ENCODE measurements at regions not wholly inside any gene's neighbourhood (a gene's known extent, or its start where the extent isn't known, plus 50 kb on each side); places are given as distances from the start of the nearest gene placed in this dataset.

DNA sequence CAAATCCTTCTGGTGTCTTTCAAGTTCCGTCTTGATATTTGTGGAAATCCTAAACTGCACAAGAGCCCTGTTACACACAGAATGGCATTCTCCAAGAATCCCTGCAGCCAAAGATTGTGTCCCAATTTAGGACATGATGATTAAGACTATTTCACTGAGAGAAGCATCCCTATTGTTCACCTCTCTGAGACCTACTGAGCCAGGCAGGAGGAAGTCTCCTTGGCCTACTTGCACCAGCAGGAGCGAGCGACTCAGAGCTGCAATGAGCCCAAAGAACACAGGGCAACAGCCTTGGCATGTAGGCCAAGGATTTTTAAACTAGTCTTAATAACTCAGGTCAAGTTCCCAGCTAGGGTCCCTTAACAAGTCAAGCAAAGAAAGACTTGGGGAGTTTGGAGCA lies 79.4 kb upstream of the RUNX1 start:
- DNase-seq (ENCODE audit: low read depth) = no peak

GRCh38 chr21:35127851-35128250 lies 78.7 kb upstream of the RUNX1 start:
- no peak for DNase-seq (ENCODE audit: low read depth)

DNA sequence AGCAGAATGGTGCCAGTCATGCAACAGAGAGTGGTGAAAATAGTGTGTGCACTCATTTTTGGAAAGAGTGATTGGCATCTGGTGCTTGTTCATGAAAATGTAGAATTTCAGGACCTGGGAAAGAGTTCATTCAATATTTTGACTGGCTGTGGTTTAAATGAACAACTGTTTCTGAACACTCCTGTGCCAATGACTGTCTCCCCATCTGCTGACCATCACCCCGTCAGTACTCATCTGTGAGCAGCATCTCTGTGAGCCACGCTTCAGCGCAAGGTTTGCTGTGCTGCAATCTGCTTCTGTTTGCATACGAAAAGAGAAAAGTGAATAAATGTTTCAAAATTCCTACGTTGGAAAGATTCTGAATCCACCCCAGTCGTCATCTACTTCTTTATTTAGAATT lies 77.9 kb upstream of the RUNX1 start:
- no peak for DNase-seq (ENCODE audit: low read depth)

DNA sequence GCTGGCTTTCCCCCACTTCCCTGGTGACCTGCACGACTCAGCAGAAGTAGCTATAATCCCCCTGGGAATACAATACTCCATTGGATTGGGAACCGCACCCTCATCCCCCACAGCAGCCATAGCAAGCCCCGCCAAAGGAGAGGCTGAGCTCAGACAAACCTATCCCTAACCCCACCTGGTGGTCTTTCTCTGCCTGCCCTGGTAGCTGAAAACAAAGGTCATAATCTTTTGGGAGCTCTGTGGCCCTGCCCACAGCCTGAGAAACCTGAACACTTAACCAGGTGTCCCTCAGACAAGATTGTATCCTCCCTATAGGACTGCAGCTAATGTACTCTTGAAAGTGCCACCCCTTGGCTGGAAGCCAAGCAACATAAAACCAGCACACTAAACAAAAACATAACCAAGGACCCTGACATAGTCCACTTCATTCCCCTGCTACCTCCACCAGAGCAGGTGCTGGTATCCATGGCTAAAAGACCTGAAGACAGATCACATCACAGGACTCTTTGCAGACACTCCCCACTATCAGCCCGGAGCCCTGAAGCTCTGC lies 71.6 kb upstream of the RUNX1 start:
- no peak for DNase-seq (ENCODE audit: low read depth)

- no peak for DNase-seq (ENCODE audit: low read depth)
Observed at GRCh38 chr21:35119501-35120047, 70.5 kb upstream of the RUNX1 start.

DNA sequence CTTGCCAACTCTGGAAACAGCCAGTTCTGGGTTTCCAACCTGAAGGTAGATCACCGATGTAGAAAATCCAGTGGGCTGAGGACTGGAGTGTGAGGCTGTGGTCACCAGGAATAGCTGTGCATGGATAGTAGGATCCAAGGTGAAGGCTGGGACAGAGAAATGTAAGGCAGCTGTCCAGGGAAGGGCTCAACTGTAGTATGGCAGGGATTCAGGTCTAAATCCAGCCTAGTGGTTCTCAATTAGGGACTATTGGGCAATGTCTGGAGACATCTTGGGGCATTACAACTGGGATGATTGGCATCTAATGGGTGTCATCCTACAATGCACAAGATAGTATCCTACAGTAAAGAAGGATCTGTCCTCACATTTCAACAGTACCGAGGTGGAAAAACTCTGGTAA lies 67.7 kb upstream of the RUNX1 start:
- DNase-seq (ENCODE audit: low read depth) = no peak

DNA sequence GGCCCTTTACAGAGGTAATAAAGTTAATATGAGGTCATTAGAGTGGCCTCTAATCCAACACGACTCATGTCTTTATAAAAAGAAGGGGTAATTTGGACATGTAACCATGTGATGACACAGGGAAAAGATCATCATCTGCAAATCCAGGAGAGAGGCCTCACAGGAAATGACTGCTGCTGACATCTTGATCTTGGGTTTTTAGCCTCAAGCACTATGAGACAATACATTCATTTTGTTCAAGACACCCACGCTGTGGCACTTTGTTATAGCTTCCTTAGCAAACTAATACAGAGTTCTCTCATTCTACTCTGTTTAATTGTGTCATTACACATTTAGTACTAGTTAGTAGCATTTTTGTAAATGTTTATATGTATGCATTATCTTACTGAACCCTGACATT lies 64.0 kb upstream of the RUNX1 start:
- no peak for DNase-seq (ENCODE audit: low read depth)

- DNase-seq (ENCODE audit: low read depth) = no peak
Observed at GRCh38 chr21:35111321-35111930, 62.3 kb upstream of the RUNX1 start.

DNA sequence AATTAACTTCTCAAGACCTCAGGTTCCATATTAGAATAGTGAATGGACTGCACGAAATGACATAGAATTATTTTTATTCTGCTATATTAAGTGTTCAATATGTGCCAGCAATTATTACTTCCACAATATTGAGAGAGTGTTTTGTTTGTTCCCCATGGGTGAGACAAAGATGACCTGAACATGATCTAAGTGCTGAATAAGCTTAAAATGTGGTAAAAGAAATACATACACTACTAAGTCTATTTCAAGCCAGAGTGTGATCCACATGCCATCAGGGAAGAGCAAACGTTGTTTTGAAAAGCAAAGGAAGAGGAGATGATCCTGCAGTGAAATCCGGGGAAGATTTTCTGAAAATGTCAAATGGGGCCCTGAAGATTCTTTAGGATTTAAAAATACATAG lies 59.8 kb upstream of the RUNX1 start:
- no peak for DNase-seq (ENCODE audit: low read depth)

DNA sequence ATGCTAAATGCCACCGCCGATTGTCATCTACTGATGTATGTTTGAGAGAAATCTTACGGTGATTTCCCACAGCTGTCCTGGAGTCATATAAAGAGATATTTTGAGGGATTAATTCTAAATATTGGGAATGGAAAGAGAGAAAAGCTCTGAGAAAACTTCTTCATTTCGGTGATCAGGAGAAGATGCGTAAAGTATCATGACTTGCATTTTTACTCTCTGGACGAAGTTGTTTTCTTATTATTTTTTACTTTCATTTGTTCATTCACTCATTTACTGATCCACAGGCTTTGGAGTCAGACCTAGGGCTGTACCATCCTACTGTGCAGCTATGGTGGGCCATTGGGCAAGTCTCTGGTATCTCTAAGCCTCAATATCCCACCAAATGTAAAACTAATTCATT lies 58.4 kb upstream of the RUNX1 start:
- no peak for DNase-seq (ENCODE audit: low read depth)

GRCh38 chr21:35106246-35106835 lies 57.2 kb upstream of the RUNX1 start:
- no peak for DNase-seq (ENCODE audit: low read depth)

GRCh38 chr21:35102488-35103371 lies 53.6 kb upstream of the RUNX1 start:
- DNase-seq (ENCODE audit: low read depth) = no peak

DNA sequence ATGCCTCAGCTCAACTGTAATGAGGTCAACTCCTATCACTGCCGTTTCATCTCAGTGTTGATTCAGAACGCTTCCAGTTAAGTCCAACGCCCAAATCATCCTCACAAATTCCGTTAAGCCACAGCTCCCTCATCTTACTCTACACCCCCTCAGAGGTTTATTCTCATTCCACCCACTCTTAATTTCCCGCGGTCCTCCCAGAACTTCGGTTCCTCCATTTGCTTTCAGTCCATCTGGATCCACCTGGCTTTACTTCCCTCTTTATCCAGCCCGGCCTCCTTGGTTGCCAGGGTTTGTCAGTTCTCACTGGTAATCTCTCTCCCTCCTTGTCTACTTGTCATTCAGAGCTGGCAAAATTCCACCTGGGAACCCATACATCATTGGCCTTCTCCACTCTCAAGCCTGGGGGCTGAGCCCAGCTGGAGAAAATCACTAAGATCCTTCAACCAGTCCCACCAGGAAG lies 51.3 kb upstream of the RUNX1 start:
- no peak for DNase-seq (ENCODE audit: low read depth)

- DNase-seq (ENCODE audit: low read depth) = no peak
Observed at GRCh38 chr21:35099310-35099709, 50.2 kb upstream of the RUNX1 start.
